ENCODE measurements at regions not wholly inside any gene's neighbourhood (a gene's known extent, or its start where the extent isn't known, plus 50 kb on each side); places are given as distances from the start of the nearest gene placed in this dataset.

GRCh38 chr18:46324087-46324955 lies 220.1 kb downstream of the HAUS1 start:
- no peak for DNase-seq
- Histone ChIP-seq H3K27me3 (no peaks in the 10 kb centered on the region), H3K27ac (no peak overlapping the region), H3K4me3 (no peak overlapping the region), H3K4me1 (peaks cover 13% of the 10 kb centered on the region in 2 donors), H3K9me3 (no peaks in the 10 kb centered on the region), H3K36me3 (no peaks in the 10 kb centered on the region)
- TF ChIP-seq POLR2A (IDR thresholded peaks at IDR 0.05) (no peak), CTCF (IDR thresholded peaks at IDR 0.05 in 4 of 5, conservative IDR thresholded peaks at IDR 0.05 in 1 of 5) (no peak)
- in situ Hi-C loops (cut with MboI; ENCODE audit: low sequenced_read_pairs in 4 of 4): no loop called here
- no peak for ATAC-seq
- intact Hi-C loops (cut with DNase I; ENCODE audit: low total_unique reads): no loop called here

GRCh38 chr18:46325895-46326294 lies 221.7 kb downstream of the HAUS1 start:
- Histone ChIP-seq H3K27ac (no peak overlapping the region), H3K9me3 (no peaks in the 10 kb centered on the region), H3K27me3 (no peaks in the 10 kb centered on the region), H3K4me3 (no peak overlapping the region), H3K36me3 (no peaks in the 10 kb centered on the region), H3K4me1 (peaks cover 13% of the 10 kb centered on the region in 2 donors)
- no peak for ATAC-seq
- in situ Hi-C loops (cut with MboI; ENCODE audit: low sequenced_read_pairs in 4 of 4): no loop called here
- TF ChIP-seq CTCF (IDR thresholded peaks at IDR 0.05 in 4 of 5, conservative IDR thresholded peaks at IDR 0.05 in 1 of 5): no peak
- no peak for TF ChIP-seq POLR2A (IDR thresholded peaks at IDR 0.05)
- intact Hi-C loops (cut with DNase I; ENCODE audit: low total_unique reads): no loop called here
- no peak for DNase-seq

GRCh38 chr18:46329736-46330246 lies 225.6 kb downstream of the HAUS1 start:
- H3K27ac ChIP-seq: no peak overlapping the region
- TF ChIP-seq CTCF (IDR thresholded peaks at IDR 0.05 in 4 of 5, conservative IDR thresholded peaks at IDR 0.05 in 1 of 5) (no peak), POLR2A (IDR thresholded peaks at IDR 0.05) (no peak)
- in situ Hi-C loops (cut with MboI; ENCODE audit: low sequenced_read_pairs in 4 of 4): no loop called here
- H3K27me3 ChIP-seq: no peaks in the 10 kb centered on the region
- H3K4me3 ChIP-seq: no peak overlapping the region
- ATAC-seq: no peak
- no peaks in the 10 kb centered on the region for H3K4me1 ChIP-seq
- DNase-seq: no peak
- intact Hi-C loops (cut with DNase I; ENCODE audit: low total_unique reads): loop anchor here (5.0 kb wide), 2 partner anchors 83 to 1197 kb away; no protein-coding TSS in a partner anchor
- no peaks in the 10 kb centered on the region for H3K9me3 ChIP-seq
- no peaks in the 10 kb centered on the region for H3K36me3 ChIP-seq

GRCh38 chr18:46331316-46331715 lies 227.1 kb downstream of the HAUS1 start:
- Histone ChIP-seq H3K27ac (no peak overlapping the region), H3K27me3 (no peaks in the 10 kb centered on the region), H3K4me1 (peaks cover 0 to 4% of the 10 kb centered on the region in 2 donors), H3K9me3 (no peaks in the 10 kb centered on the region), H3K4me3 (no peak overlapping the region), H3K36me3 (no peaks in the 10 kb centered on the region)
- in situ Hi-C loops (cut with MboI; ENCODE audit: low sequenced_read_pairs in 4 of 4) (no loop called here), intact Hi-C loops (cut with DNase I; ENCODE audit: low total_unique reads) (loop anchor here (5.0 kb wide), 2 partner anchors 81 to 1199 kb away; no protein-coding TSS in a partner anchor)
- ATAC-seq: no peak
- no peak for TF ChIP-seq POLR2A (IDR thresholded peaks at IDR 0.05)
- no peak for TF ChIP-seq CTCF (IDR thresholded peaks at IDR 0.05 in 4 of 5, conservative IDR thresholded peaks at IDR 0.05 in 1 of 5)
- DNase-seq: no peak
